ENCODE measurements at regions not wholly inside any gene's neighbourhood (a gene's known extent, or its start where the extent isn't known, plus 50 kb on each side); places are given as distances from the start of the nearest gene placed in this dataset.

- no peak for DNase-seq (ENCODE audit: low spot score)
Observed at GRCh38 chrX:39877905-39878304, 219.9 kb downstream of the BCOR start.

GRCh38 chrX:39883666-39884065, 214.1 kb downstream of the BCOR start:
- no peak for DNase-seq (ENCODE audit: low spot score)

DNA sequence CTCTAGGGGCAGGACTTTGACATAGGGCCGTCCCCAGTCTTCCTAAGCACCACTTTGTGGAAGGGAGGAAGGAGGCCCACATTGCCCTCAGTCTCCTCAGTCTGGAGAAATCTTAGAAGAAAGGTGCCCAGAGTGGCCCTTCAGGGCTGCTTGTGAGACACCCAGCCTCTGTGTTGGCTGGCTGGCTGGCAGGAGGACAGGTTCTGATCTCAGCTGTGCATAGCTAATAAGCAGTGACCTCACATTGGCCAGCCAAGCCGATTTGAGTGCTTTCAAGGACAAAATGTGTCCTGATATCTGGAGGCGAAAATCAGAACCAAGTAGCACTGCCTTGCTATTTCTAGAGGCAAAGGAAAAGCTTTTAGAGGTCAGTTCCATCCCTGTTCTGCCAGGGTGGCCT, 211.5 kb downstream of the BCOR start:
- DNase-seq (ENCODE audit: low spot score), result no peak

- no peak for DNase-seq (ENCODE audit: low spot score)
Observed at GRCh38 chrX:39888730-39889129, 209.0 kb downstream of the BCOR start.

- no peak for DNase-seq (ENCODE audit: low spot score)
Observed at GRCh38 chrX:39889704-39890103, 208.1 kb downstream of the BCOR start.

DNA sequence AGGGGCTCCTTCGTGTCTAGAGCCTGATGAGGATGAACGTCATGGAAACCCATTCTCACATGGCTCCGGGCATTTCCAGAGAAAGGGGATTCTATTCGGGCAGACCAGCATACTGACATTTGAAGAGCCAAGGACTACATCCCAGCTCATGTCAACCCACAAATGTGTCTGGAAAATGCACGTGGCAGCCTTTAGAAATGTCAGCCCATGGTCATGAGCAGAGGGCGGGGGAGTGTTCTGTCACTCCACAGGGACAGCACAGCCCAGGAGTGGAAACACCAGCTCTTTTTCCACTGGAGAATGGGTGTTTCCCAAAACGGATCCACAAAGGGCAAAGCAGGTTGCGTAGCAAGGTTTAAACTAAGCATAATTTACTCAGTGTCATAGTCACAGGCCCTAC, 207.0 kb downstream of the BCOR start:
- DNase-seq (ENCODE audit: low spot score), result no peak

DNA sequence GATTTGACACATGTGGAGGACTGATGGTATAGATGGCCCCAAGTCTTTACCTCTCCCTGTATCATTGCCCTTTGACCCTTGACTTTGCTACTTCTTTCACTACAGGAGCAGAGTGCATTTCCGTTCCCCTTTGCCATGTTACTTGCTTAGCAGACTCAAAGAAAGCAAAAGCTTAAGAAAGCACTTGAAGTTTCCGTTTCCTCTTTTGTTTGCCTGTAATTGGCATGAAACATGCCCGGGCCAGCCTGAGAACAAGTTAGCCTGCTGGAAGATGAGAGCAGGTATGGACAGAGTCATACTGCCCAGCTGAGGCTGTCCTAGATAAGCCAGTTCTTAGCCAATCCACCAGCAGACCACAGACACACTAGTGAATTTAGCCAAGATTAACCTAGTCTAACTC, 206.0 kb downstream of the BCOR start:
- DNase-seq (ENCODE audit: low spot score), result no peak

- DNase-seq (ENCODE audit: low spot score), result no peak
Observed at GRCh38 chrX:39893417-39894338, 204.1 kb downstream of the BCOR start.

DNA sequence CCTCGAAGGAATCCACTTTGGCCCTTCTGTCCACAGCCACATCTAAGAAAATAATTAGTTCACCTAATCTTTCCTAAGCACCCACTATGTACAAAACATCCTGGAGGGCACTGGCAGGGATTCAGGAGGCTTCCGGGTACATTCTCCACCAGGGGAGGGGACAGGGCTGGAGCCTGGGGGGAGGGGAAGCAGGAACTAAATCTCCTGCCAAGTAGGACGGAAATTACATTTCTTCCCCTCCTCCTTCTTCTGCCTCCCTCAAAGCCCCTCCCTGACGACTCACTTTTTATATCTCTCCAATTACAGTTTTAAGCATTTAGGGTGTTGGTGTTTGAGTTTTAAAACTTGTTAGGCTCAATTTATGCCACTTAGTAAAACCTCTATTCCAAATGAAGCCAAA, 203.1 kb downstream of the BCOR start:
- no peak for DNase-seq (ENCODE audit: low spot score)

GRCh38 chrX:39895218-39896110, 202.3 kb downstream of the BCOR start:
- no peak for DNase-seq (ENCODE audit: low spot score)

- DNase-seq (ENCODE audit: low spot score), result peak; percentile 54
Observed at GRCh38 chrX:39896951-39897740, 200.6 kb downstream of the BCOR start.

GRCh38 chrX:39897741-39898097, 200.0 kb downstream of the BCOR start:
- DNase-seq (ENCODE audit: low spot score), result no peak

DNA sequence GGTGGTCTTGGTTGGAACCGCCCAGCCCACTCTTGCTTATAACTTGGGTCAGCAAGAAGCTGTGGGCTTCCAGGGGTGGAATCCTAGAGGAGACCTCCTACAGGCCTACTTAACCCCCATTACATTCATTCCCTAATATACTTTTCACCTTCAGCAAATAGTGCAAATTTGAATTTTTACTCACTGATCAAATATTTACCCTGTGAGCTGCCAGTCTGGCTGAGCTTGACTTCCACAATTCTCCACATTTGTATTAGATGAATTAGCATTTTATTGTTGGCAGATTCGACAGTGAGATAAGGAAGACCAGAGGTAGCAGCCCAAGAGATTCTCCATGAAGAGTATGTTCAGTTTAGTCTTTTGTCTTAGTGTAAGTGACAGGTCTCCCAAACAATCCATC, 199.6 kb downstream of the BCOR start:
- DNase-seq (ENCODE audit: low spot score), result no peak

- no peak for DNase-seq (ENCODE audit: low spot score)
Observed at GRCh38 chrX:39899059-39899458, 198.7 kb downstream of the BCOR start.

DNA sequence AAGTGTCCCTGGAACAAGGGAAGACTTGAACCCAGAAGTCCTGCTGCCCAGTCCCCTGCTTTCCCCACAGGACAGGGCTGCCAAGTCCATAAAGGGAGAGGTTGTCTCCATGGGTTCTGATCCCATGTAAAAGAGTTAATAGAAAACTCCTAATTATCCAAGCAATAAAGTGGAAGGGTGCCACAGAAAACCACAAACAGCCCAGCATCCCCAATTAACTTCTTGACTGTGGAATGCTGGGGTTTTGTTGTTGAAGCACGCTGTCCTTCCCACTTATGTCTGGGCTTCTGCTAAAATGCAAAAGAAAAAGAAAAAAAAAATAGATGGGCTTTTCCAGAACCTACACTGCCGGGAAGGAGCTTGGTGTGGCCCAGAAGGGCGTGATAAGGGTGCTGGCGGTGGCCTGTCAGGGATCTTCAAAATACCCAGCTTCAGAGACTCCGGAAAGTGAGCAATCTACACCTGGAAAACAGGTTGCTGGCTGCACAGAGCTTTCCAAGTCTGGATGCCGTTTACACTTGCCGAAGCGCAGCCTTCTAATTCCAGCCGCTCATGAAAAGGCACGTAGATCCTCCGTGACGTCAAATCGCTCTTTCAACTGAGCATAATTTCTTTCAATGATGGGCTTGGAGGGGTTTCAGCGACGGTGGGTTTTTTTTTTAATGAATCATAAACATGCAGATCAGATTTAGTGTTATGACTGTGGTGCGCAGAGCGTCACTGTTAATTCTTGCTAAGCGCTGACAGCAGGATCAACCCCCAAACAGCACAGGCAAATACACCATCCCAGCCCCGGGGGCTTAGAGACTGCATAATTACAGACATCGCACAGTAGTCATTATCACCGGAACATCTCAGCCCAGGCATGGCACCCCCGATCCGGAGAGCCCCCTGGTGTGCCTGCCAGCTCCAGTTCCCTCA, 197.6 kb downstream of the BCOR start:
- DNase-seq (ENCODE audit: low spot score), result no peak

GRCh38 chrX:39900777-39901170, 197.0 kb downstream of the BCOR start:
- DNase-seq (ENCODE audit: low spot score), result no peak

- DNase-seq (ENCODE audit: low spot score), result no peak
Observed at GRCh38 chrX:39903343-39903742, 194.4 kb downstream of the BCOR start.

DNA sequence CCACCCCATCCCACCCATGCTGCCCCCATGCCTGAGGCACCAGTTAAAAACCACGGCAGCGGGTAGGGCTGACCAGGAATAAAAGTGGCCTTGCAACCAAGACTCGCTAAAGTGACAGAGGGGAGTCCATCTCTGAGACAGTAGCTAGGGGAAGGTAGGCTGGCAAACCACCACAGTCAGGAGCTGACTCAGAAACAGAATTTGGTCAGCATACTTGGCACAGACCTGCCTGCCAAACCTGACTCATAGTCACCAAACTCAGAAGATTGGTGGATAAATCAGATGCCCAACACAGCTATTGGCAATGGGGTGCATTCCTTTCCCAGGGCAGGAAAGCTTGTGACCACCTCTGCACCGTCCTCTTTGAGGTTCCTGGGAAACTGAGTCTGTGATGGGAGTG, 193.8 kb downstream of the BCOR start:
- DNase-seq (ENCODE audit: low spot score), result peak; percentile 63

DNA sequence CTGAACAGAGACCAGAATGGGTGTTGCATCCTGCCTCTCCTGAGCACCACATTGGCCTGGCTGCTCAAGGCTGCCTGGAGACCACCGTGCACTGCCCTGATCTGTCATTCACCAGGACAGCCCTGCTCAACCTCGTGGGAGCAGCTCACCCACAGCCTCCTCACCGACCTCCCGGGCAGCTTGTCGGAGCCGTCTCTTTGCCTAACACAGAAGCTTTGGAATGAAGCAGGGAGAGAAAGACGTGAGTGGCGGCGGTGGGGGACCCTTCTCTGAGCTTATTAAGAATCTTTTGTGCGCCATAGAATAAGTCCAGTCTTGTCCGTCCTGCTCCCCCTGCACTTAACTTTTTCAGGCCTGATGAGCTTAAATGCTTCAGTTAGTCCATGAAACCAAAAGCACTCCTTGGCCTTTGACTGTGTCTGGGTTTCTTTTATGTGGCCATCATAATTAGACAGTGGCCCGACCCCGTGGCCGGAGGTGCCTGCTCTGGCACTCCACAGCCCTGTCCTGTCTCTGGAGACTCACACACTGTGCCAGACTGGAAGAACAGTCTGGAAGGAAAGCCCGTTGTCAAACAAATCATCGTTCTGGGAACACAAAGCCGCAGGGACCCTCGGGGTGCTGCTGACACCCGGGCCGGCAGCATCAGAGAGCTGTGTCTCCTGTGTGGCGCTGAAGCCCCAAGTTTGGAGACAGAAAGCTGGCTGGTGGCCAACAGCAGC, 192.8 kb downstream of the BCOR start:
- DNase-seq (ENCODE audit: low spot score), result no peak

GRCh38 chrX:39905538-39905891, 192.2 kb downstream of the BCOR start:
- DNase-seq (ENCODE audit: low spot score), result peak; percentile 70
